NCI-H69 (cell line): ENCODE measurements at regions not wholly inside any gene's neighbourhood (a gene's known extent, or its start where the extent isn't known, plus 50 kb on each side); places are given as distances from the start of the nearest gene placed in this dataset.
"Not testable (repeated sequence)": the region's sequence is repeated elsewhere in the genome, so short reads cannot be mapped to it uniquely, and the experiment has no call there.

ENCODE experiments used
- DNase-seq: peaks from one replicate; lab custom pipeline; 2025; lab: John Stamatoyannopoulos, UW

DNA sequence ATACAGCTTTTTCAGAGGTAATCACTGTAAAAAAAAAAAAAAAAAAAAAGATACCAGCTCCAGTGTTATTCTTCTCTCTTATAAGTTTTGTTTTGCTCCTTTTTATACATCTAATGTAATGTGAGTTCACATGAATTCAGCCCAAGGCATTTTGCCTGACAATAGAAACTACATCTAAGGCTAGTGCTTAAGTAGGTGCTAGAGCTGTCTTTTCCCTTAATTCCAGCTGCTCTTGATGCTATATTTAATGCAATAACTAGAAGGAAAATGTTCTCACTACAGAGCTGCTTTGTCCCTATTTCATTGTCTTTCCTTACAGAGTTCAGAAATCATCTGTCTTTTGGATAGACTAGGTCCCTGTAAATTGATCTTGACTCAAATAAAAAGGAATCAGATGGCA is 150.1 kb downstream of the NAA11 start:
- DNase-seq = peak; percentile 88

DNA sequence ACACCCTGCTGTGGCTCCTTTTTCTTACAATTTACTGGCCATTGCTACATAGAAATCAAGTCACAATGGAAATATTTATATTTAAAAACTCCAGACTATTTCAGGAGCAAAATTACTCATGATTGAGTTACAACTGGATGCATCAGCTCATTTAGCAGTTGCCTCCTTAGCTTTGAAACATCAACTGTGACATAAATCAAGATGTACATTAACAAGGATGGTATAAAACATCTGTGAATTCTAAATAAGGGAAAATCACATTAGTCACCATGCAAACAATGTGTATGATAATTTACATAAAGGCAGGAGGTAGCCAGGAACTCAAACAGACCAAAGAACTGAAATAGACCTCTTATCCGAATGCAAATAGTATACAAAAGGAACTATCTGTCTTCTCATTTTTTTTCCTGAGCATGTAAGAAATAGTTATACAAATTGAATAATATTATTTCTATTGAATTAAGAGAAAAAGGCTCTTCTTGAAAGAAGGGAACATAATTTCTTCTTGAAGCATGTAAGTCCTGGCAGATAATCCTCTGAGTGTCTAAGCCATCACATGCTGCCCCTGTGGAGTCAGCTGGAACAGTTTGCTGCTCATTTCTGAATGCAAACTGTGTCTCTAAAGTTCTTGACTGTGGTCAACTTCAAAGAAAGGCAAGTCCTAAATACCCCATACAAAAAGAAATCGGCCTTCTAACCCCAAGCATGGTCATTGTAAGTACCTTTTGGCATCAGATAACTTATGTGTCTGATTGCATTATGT is 151.2 kb downstream of the NAA11 start:
- peak; percentile 90 for DNase-seq

DNA sequence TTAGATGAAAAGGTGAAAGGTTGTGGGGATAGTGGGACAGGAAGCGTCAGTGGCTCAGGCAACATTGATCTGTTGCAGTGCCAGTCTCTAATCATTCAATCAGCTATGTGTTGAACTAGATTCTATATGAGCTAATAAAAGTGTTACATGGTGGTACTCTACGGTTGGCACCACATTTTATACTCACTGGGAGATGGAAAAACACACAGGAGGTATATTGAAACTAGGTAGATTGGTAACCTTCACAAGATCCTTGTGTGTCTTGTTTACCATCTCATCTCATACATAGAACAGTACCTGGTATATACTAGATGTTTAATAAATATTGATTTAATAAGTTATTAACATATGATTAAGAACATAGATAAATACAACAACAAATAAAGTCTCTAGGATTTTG is 152.7 kb downstream of the NAA11 start:
- no peak for DNase-seq

DNA sequence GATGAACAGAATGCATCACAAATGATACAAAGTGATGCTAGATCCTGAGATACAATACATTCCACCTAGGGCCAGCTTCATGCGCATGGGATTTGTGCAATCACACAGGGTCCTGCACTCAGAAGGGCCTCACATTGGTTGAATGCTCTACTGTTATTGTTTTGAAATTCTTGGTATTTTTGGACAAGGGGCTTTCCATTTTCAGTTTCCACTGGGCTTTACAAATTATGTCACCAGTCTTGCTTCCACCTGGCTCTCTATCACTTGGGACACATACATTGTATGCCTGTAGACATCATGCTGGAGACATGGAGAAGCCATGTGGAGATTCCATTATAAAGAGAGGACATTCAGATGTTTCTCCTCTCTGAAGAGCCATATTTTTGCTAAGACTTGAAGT is 155.8 kb downstream of the NAA11 start:
- DNase-seq = no peak

DNA sequence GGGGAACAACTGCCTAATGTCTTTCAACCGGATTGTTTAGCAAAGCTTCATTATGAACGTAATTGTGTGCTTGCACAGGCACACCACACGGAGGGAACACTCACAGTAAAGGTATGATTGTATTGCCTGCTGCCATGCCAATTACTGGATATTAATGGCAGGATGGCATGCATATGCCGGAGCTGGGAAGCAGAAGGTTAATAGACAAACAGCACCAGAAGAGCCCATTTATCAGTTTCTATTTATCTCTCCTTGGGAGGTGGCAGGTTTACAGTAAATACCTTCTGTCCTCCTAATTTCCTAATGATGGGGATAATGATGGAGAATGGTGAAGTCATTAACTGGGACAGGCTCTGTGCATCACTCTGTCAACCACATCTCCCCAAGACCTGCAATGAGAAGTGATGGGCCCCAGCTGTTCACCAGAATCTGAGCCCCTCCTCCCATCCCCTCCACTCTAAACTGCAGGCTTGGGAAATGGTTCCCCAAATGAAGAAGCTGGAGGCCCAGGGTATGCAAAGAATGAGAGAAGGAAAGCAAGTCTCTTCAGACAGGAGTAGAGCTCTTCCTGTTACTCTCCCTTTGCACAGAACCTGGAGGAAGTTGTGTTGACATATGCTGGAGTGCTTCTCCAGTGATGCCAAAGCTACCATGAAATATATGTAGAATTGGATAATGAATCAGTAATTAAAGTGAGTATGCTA is 160.8 kb downstream of the NAA11 start:
- peak; percentile 95 for DNase-seq

DNA sequence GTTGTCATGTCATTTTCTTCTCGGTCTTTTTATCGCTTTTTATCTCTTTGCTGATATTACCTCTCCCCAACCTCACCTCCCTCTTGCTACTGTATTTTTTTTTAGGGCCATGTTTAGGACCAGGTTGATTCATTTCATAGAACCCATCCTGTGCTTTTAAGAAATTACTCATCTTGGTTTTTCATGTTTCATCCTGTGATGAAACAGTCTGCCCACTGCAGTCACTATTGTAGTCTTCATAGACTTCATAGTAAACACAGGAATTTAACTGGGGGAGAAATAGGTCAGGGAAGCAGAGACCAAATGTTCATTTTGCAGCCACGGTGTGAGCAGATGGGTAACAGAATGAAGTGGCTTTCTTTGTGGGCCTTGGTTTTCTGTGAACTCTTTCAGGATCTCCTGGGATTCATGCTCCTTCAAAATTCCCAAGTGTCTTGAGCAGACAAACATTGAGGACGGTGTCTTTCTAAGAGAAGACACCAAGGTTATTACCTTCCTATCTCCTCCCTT is 161.8 kb downstream of the NAA11 start:
- DNase-seq = peak; percentile 60

DNA sequence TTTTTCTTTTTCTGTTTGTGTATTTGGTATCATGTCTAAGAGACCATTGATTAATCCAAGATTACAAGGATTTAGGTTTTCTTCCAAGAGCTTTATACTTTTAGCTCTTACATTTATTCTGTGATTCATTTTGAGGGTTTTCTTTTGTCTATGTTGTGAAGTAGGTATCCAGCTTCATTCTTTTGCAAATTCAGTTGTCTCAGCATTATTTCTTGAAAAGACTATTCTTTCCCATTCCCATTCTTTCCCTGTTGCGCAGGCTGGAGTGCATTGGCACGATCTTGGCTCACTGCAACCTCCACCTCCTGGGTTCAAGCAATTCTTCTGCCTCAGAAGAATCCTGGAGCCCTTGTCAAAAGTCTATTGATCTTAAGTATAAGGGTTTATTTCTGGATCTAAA is 164.9 kb downstream of the NAA11 start:
- no peak for DNase-seq

DNA sequence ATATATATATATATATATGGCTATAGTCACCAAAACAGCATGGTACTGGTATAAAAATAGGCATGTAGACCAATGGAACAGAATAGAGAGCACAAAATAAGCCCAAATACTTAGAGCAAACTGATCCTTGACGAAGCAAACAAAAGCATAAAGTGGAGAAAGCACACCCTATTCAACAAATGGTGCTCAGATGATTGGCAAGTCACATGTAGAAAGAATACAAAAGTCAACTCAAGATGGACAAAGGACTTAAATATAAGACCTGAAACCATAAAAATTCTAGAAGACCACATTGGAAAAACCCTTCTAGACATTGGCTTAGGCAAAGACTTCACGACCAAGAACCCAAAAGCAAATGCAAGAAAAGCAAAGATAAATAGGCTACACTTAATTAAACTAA is 167.2 kb downstream of the NAA11 start:
- not testable (repeated sequence) for DNase-seq

DNA sequence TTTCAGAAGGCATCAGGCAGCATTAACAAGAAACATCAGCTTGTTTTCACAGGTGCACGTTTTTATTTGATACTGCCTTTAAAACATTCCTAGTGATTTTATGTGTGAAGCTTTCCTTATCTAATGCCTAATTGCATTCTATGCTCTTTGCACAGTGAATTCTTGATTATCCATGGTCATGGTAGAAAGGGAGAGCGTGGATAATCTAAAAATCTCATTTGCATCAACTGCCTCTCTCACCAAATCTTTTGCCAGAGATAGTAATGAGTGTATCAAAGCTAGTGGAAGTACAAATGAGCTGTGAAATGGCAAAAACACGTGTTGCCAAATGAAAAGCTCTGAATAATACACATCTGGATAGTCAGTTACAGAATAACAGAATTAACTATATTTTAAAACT is 170.5 kb downstream of the NAA11 start:
- no peak for DNase-seq

DNA sequence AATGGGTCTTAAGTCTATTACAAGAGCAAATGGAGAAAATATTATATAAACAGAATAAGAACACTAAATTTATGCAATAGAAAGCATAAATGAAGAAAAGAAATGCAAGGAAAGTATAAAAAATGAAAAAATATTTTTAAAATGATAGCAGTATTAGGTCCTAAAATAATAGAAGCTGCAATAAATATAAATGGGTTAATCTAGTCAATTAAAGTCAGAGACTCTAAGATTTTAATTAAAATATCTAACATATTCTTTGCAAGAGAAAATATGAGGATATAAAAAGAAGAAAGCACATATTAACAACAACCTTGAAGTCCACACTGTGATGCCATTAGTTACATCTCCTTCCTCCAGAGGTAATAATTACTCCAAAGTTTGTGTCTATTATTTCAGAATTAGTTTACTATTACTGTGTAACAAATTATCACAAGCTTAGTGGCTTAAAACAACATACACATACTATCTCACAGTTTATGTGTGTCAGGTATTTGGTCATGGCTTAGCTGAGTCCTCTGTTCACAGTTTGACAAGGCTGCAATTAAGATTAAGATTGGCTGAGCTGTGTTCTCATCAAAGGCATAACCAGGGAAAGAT is 174.9 kb downstream of the NAA11 start:
- DNase-seq = no peak

DNA sequence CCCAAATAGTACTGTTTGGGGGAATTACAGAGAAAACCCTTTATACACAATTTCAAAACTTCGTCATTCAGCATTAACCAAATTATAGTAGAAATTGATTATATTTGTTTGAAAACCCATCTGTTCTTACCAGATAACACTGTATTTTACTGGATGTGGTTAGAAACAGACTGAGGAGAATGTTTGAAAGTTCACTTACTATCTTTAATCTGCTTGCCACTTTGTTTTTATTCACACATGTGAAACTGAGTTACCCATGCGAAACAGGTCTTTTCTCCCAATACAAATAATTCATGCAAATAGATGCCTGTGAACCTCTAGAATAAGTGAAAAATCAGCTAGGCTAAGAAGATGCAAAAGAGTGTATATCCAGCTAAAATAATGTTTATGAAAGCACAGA is 177.5 kb downstream of the NAA11 start:
- DNase-seq = no peak

DNA sequence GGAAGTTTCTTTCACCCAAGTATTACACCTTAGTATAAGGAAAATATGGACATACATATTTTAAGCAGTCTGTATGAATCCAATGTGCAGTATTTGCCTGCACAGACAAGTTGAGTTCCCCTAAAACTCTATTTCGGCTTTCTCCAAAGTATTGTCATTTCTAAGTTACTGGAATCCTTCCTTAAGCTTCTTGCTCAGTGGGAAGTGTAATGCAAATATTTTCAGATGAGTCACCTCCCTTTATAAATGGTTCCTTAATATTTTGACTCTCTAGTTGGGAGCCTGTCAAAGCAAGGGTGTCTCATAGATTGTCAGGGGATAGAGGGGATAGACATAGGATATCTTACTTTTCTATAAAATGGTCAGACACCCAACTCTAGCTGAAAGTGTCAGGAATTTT is 178.6 kb downstream of the NAA11 start:
- DNase-seq = no peak

DNA sequence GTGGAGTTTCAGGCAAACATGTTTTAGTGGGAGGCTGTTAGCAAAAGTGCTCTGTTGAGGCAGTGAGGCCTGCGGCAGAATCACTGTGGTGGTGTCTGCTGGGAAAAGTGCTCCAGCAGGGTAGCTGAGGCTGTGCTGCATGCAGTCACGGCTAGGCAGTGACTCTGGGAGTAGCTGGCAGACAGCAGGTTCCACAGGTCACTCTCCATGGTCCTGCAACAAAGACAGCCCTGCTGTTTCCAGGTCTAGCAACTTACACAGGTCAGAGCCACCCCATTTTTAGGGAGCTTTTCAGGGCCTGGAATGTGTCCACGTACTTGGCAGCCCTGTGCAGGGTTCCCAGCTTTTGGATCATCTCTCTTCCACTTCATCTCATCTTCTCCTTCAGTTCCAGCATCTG is 184.3 kb downstream of the NAA11 start:
- no peak for DNase-seq

DNA sequence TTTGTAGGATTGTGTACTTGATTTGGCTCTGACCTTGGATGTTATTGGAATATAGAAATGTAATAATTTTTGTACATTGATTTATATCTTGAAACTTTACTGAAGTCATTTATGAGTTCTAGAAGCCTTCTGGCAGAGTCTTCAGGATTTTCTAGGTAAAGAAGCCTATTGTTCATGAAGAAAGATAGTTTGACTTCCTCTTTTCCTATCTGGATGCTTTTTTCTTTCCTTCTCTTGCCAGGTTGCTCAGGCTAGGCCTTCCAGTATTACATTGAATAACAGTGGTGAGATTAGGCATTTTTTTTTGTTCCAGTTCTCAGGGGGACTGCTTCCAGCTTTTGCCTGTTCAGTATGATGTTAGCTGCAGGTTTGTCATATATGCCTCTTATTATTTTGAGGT is 191.1 kb downstream of the NAA11 start:
- no peak for DNase-seq

DNA sequence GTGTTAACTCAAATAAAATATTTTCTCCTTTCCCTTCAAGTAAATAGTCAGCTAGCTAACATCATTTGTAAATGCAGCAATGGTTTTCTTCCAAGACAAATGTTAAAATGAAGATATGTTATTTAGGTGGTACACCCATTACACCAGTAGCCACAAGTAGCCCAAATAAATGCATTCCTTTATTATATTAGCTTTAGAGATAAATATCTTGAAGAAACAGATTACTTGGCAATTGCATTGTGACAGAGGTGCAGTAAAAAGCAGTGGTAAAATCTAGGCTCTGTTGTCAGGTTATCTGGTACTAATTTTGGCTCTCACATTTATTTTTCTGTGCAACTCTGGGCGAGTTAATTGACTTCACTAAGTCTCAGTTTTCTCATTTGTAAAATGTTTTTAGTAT is 193.0 kb downstream of the NAA11 start:
- DNase-seq = no peak

DNA sequence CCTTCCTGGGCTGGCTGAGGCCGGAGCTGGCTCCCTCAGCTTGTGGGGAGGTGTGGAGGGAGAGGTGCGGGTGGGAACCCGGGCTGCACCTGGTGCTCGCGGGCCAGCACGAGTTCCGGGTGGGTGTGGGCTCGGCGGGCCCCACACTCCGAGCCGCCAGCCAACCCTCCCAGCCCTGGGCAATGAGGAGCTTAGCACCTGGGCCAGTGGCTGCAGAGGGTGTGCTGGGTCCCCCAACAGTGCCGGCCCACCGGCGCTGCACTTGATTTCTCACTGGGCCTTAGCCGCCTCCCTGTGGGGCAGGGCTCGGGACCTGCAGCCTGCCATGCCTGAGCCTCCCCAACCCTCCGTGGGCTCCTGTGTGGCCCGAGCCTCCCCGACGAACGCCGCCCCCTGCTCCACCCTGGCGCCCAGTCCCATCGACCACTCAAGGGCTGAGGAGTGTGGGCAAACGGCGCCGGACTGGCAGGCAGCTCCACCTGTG is 182.7 kb upstream of the PAQR3 start:
- no peak for DNase-seq

DNA sequence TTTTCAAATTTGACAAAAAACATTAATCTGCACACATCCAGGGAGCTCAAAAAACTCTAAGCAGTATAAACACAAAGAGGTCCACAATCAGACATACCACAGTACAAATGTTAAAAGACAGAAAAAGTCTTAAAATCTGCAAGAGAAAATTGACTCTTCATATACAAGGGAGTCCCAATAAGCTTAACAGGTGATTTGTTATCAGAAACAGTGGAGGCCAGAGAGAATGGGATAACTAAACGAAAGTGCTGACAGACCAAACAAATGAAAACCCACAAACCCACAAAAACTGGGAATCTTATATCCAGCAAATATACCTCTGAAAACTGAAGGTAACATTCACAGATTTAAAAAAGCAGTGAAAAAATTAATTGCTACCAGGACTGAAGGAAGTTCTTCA is 182.0 kb upstream of the PAQR3 start:
- no peak for DNase-seq

DNA sequence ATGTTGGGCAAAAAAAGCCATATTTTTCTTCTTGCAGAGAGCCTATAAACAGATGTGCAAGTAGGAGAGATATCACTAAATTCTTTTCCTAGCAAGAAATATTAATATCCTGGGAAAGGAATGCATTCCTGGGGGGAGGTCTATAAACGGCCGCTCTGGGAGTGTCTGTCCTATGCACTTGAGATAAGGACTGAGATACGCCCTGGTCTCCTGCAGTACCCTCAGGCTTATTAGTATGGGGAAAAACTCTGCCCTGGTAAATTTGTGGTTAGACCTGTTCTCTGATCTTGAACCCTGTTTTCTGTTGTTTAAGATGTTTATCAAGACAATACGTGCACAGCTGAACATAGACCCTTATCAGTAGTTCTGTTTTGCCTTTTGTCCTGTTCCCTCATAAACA is 177.8 kb upstream of the PAQR3 start:
- not testable (repeated sequence) for DNase-seq

DNA sequence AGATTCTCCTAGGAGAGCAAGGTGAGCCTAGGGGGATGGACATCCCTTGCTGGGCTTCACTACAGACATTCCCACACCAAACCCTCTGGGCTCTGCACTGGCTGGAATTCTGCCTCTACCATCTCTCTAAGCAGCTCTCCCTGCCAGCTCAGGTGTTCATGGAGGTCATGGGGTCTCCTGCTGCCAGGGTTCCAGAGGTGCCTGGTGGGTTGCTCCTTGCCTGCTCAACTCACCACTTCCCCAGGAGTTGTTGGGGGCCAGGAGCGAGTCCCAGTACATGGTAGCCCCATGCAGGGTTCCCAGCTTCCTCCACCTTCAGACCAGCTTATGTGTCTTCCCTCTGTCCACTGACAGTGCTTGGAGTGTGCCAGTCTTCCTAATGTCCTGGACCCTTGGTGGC is 167.8 kb upstream of the PAQR3 start:
- DNase-seq = no peak

DNA sequence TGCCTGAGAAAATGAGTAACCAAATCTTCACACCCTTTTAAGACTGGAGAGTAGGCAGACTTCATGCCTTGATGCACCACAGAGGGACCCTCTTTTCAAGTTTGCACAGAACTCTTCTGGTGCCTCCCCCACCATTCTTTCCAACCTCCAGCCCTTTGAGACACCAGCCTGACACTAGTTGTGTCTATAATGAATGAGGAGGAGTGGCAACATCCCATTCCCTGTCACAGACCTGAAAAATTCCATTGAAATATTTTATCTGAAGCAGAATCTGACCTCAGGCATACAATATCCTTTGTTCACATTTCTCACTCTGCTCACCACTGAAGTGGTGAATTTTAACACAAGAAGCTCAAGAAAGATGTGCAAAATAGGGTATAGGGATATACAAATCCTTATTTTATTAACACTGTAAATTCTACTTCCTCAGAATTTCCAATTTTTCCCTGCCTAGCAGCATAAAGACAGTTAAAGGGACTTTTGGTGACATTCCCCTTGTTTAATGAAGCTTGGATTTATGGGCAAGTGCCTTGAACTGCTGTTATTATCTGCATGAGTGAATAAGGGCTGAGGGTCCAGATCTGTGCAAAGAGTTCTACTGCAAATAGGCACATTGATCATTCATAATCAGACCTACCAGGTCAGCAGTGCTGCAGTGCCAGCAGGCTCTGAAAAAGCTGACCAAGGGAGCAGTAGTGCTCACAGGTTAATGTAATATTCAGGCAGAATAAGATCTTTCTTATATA is 149.9 kb upstream of the PAQR3 start:
- DNase-seq = no peak

DNA sequence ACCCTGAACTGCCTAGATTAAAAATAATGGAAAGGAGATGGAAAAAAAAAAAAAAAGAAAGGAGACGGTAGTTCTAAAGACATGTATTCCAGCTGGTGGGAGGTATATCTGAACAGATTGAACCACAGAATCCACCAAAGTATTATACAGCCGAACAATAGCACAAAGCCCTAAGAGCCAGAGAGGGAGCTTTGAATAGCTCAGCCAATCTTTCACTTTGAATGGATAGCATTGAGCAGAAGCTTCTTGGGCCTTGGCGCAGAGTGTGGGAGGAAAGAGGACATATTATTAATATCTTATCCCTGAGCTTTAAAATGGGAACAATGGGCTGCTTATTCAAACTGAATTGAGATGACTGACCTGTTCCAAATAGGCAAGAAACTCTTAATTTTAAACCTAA is 147.8 kb upstream of the PAQR3 start:
- DNase-seq = no peak

DNA sequence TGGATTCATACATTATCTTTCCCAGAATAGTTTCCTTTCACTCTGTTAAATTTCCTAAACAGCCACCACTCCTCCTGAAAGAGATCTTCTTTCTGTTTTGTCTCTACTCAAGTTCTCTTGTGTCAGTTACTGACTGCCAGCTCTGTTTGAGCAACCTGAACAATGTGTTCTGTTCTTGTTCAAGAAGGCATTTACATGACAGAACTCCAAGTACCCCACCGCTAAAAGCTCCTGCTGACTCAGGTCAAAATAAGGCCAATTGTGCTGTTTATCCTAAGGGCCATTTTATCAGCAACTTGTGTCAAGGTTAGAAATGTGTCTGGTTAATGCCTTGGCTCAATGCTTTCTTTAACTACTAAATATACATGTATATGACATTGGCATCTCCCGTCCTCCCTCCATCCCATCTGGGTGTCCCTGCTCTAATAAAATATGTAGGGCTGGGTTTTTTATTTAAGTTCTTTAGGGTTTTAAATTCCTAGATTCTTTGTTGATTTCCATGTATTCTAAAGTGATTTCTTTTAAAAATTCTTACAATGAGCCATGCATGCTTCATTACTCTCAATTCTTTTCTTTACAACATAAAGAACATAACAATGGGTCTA is 144.3 kb upstream of the PAQR3 start:
- DNase-seq = no peak
